Endodermal cell (in vitro differentiated cells): ENCODE measurements at regions not wholly inside any gene's neighbourhood (a gene's known extent, or its start where the extent isn't known, plus 50 kb on each side); places are given as distances from the start of the nearest gene placed in this dataset.

ENCODE experiments used
- DNase-seq: peaks from one replicate; pipeline ENCODE4 v3.0.0-alpha.2; 2017
- H3K27ac ChIP-seq: 2 replicates; pipeline ENCODE4 v1.5.1; 2013; ENCODE audit warnings: mild to moderate bottlenecking, low read depth, low read length, moderate library complexity
- H3K27me3 ChIP-seq: 2 replicates; pipeline ENCODE4 v1.6.1; 2013; ENCODE audit warnings: mild to moderate bottlenecking, low read length, moderate library complexity; ENCODE audit not compliant: insufficient read depth, control insufficient read depth, poor library complexity, severe bottlenecking
- H3K36me3 ChIP-seq: 2 replicates; pipeline ENCODE4 v1.7.0; 2013; ENCODE audit warnings: mild to moderate bottlenecking, low read length, moderate library complexity; ENCODE audit not compliant: control insufficient read depth, insufficient read depth
- H3K4me1 ChIP-seq: one replicate; pipeline ENCODE4 v1.7.0; 2013; ENCODE audit warnings: low read length; ENCODE audit not compliant: control insufficient read depth, insufficient read depth
- H3K4me3 ChIP-seq: 2 replicates; pipeline ENCODE4 v1.5.1; 2013; ENCODE audit warnings: mild to moderate bottlenecking, low read length, moderate library complexity
- H3K9ac ChIP-seq: 2 replicates; pipeline ENCODE4 v1.6.1; 2013; ENCODE audit warnings: mild to moderate bottlenecking, low read length, moderate library complexity; ENCODE audit not compliant: poor library complexity, severe bottlenecking; ENCODE audit errors: extremely low read depth
- H3K9me3 ChIP-seq: 2 replicates; pipeline ENCODE4 v1.6.1; 2013; ENCODE audit warnings: mild to moderate bottlenecking, low read length, moderate library complexity; ENCODE audit not compliant: control insufficient read depth
- H3K27ac Mint-ChIP-seq: 2 replicates; pipeline ENCODE4 v1.8.0; 2020; ENCODE audit warnings: mixed read lengths
- H3K27me3 Mint-ChIP-seq: 2 replicates; pipeline ENCODE4 v1.8.0; 2021; ENCODE audit warnings: mild to moderate bottlenecking, mixed read lengths; ENCODE audit not compliant: insufficient read depth
- H3K36me3 Mint-ChIP-seq: 2 replicates; pipeline ENCODE4 v1.8.0; 2020; ENCODE audit warnings: low read depth, mixed read lengths
- H3K4me1 Mint-ChIP-seq: 2 replicates; pipeline ENCODE4 v1.8.0; 2020; ENCODE audit warnings: mixed read lengths
- H3K4me3 Mint-ChIP-seq: 2 replicates; pipeline ENCODE4 v1.8.0; 2020; ENCODE audit warnings: mild to moderate bottlenecking, moderate library complexity, mixed read lengths
- H3K9me3 Mint-ChIP-seq: 2 replicates; pipeline ENCODE4 v1.8.0; 2020; ENCODE audit warnings: mild to moderate bottlenecking, mixed read lengths
- WGBS, 2 experiments: methylation state at CpG; one replicate each; pipeline versions ENCODE4 v1.1.5 to v1.1.7; 2013; ENCODE audit warnings: missing lambda C conversion rate in 2 of 2, mixed read lengths in 1 of 2; ENCODE audit not compliant: insufficient coverage in 1 of 2, insufficient read length in 1 of 2; 5-methylcytosine and 5-hydroxymethylcytosine counted together
- TF ChIP-seq, protein P1 (sequence below): fragments of 200-600 bp; sonication (generic); conservative IDR thresholded peaks from 2 replicates; pipeline ENCODE4 v1.5.0; 2021; ENCODE audit warnings: antibody characterized with exemption, mild to moderate bottlenecking

DNA sequence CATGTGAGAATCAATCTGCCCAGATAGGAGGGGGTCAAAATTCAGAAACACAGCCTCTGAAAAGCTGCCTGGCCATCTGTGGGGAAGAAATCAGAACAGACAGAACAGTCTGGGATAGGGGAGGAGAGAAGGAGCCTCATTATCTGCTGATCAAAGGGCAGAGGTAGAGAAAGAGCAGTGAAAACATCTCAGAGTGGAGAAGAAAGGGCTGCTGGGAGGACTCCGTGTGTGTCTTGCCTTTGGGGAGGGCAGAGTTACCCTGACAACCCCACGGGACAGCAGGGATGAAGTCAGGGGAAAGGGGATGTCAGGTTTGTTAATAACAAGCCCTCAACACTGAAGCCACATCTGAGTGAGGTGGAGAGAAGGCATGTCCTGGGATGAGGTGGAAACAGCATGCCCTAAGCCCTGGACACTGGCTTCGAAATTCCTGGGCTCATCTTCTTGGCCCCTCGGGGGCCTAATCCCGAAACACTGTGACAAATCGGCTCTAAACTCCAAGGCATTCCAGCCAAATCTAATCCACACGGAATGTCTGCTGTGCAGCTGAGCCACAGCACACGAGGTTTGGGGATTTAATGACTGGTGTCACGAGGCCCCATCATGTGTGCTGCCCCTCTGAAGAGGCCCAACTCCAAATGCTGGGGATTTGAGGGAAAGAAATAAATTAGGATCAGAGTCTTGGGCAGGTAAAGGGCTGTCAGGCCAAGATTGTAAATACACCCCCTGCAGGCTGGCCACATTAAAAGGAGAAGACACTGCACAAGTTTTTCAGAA is 82.8 kb upstream of the FGFR2 start:
- 65 to 72% methylated on average over 8 to 9 of the region's 9 CpGs for WGBS, 2 experiments
- Mint-ChIP-seq H3K4me3 (no peak overlapping the region), H3K4me1 (peaks cover 10% of the 10 kb centered on the region), H3K27me3 (peaks cover 5% of the 10 kb centered on the region), H3K9me3 (peaks cover 25% of the 10 kb centered on the region), H3K27ac (peak overlapping the region; percentile 49), H3K36me3 (peaks cover 3% of the 10 kb centered on the region)
- no peak overlapping the region for H3K9ac ChIP-seq
- peak; percentile 57 for DNase-seq
- no peaks in the 10 kb centered on the region for H3K4me1 ChIP-seq
- peak overlapping the region; percentile 62 for H3K27ac ChIP-seq
- no peaks in the 10 kb centered on the region for H3K27me3 ChIP-seq
- no peaks in the 10 kb centered on the region for H3K36me3 ChIP-seq
- H3K9me3 ChIP-seq: no peaks in the 10 kb centered on the region
- TF ChIP-seq, protein P1, sequence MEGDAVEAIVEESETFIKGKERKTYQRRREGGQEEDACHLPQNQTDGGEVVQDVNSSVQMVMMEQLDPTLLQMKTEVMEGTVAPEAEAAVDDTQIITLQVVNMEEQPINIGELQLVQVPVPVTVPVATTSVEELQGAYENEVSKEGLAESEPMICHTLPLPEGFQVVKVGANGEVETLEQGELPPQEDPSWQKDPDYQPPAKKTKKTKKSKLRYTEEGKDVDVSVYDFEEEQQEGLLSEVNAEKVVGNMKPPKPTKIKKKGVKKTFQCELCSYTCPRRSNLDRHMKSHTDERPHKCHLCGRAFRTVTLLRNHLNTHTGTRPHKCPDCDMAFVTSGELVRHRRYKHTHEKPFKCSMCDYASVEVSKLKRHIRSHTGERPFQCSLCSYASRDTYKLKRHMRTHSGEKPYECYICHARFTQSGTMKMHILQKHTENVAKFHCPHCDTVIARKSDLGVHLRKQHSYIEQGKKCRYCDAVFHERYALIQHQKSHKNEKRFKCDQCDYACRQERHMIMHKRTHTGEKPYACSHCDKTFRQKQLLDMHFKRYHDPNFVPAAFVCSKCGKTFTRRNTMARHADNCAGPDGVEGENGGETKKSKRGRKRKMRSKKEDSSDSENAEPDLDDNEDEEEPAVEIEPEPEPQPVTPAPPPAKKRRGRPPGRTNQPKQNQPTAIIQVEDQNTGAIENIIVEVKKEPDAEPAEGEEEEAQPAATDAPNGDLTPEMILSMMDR: peak; percentile 18
- no peak overlapping the region for H3K4me3 ChIP-seq

DNA sequence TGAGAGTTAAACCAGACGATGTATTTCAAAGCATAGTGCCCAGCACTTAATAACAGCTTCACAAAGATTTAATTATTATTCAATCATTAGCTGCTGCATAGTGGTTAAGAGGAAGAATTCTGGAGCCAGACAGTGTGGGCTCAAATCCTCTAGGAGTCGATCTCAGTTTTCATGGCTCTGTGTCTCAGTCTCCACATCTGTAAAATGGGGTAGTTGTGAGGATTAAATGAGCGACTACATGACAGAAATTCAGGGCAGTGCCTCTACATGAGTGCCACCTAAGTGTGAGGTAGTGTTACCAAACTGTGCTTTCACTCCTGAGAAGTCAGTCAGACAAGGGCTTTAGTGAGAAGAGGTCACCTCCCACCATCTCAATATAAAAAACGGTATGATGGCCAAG is 81.7 kb upstream of the FGFR2 start:
- Histone ChIP-seq H3K27me3 (no peaks in the 10 kb centered on the region), H3K36me3 (no peaks in the 10 kb centered on the region), H3K4me3 (no peak overlapping the region), H3K4me1 (no peaks in the 10 kb centered on the region), H3K27ac (no peak overlapping the region), H3K9me3 (peaks cover 4% of the 10 kb centered on the region), H3K9ac (no peak overlapping the region)
- TF ChIP-seq, protein P1: no peak
- Mint-ChIP-seq H3K4me3 (no peak overlapping the region), H3K27ac (no peak overlapping the region), H3K27me3 (peaks cover 5% of the 10 kb centered on the region), H3K4me1 (peaks cover 10% of the 10 kb centered on the region), H3K9me3 (peaks cover 25% of the 10 kb centered on the region), H3K36me3 (peaks cover 3% of the 10 kb centered on the region)
- DNase-seq: no peak
- 91 to 96% methylated on average over 3 to 4 of the region's 4 CpGs for WGBS, 2 experiments

DNA sequence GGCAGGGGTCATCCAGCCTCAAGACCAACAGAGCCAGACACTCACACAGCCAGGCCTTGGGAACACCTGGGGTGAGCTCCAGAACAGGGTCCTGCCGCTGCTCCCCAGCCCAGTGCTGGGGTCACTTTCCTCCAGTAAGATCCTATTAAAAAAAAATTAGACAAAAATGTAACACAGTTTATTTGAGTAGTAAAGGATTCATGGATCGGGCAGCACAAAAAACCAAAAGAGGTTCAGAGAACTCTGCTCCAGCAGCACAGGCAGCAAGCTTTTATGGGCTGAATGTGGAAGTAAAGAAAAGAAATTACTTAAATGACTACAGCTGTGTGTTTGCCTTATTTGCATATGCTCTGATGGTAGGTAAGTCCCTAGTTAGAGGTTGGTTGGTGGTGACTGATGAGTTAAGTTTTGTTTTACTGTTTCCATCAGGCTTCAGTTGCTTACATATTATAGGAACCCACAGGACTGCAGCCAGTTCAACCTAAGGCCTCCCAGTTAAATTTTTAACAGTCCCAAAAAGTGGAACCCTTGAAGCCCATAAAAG is 80.5 kb upstream of the FGFR2 start:
- Mint-ChIP-seq H3K4me3 (no peak overlapping the region), H3K9me3 (peaks cover 25% of the 10 kb centered on the region), H3K4me1 (peaks cover 10% of the 10 kb centered on the region), H3K27ac (no peak overlapping the region), H3K27me3 (peaks cover 5% of the 10 kb centered on the region), H3K36me3 (peaks cover 3% of the 10 kb centered on the region)
- H3K4me3 ChIP-seq: no peak overlapping the region
- TF ChIP-seq, protein P1: no peak
- no peak overlapping the region for H3K27ac ChIP-seq
- WGBS, 2 experiments: 86 to 100% methylated on average over 1 to 2 of the region's 2 CpGs
- DNase-seq: no peak
- no peaks in the 10 kb centered on the region for H3K27me3 ChIP-seq
- H3K4me1 ChIP-seq: no peaks in the 10 kb centered on the region
- H3K9me3 ChIP-seq: peaks cover 6% of the 10 kb centered on the region
- no peak overlapping the region for H3K9ac ChIP-seq
- no peaks in the 10 kb centered on the region for H3K36me3 ChIP-seq
